WTC11 (cell line): ENCODE measurements at regions not wholly inside any gene's neighbourhood (a gene's known extent, or its start where the extent isn't known, plus 50 kb on each side); places are given as distances from the start of the nearest gene placed in this dataset.

ENCODE experiments used
- ATAC-seq: fragments of 200-7000 bp; cut with Tn5 transposase; 2 replicates; pipeline ENCODE4 v1.10.0; 2021; ENCODE audit warnings: mild to moderate bottlenecking, moderate library complexity
- CTCF ChIA-PET: fragments of 300-600 bp; sonication (Branson Sonifier 250); formaldehyde crosslinking; loops from one replicate; lab custom pipeline; 2021; ENCODE audit warnings: antibody characterized with exemption; lab: Charles Lee
- POLR2A ChIA-PET: fragments of 350-600 bp; sonication (Branson Sonifier 250); formaldehyde crosslinking; loops from one replicate; lab custom pipeline; 2021; ENCODE audit warnings: antibody characterized with exemption; lab: Charles Lee
- DNase-seq: peaks from one replicate; pipeline ENCODE4 v3.0.0; 2021; ENCODE audit warnings: low spot score
- H3K27ac Mint-ChIP-seq: 2 replicates; pipeline ENCODE4 v1.8.0; 2021; ENCODE audit warnings: mixed read lengths
- H3K27me3 Mint-ChIP-seq: 2 replicates; pipeline ENCODE4 v1.8.0; 2021; ENCODE audit warnings: low read depth, mild to moderate bottlenecking, moderate library complexity, mixed read lengths
- H3K36me3 Mint-ChIP-seq: 2 replicates; pipeline ENCODE4 v1.8.0; 2021; ENCODE audit warnings: mixed read lengths
- H3K4me1 Mint-ChIP-seq: 2 replicates; pipeline ENCODE4 v1.8.0; 2022; ENCODE audit warnings: mixed read lengths
- H3K4me3 Mint-ChIP-seq: 2 replicates; pipeline ENCODE4 v1.8.0; 2021; ENCODE audit warnings: mild to moderate bottlenecking, moderate library complexity, mixed read lengths
- H3K9me3 Mint-ChIP-seq: 2 replicates; pipeline ENCODE4 v1.8.0; 2021; ENCODE audit warnings: mixed read lengths
- CBFB ChIP-seq: sonication (generic); formaldehyde crosslinking; IDR thresholded peaks from 2 replicates; pipeline ENCODE4 v1.8.1; 2022; ENCODE audit warnings: mild to moderate bottlenecking, low read depth, missing genetic modification reagents
- ELF4 ChIP-seq: sonication (generic); formaldehyde crosslinking; IDR thresholded peaks from 2 replicates; pipeline ENCODE4 v1.8.1; 2022; ENCODE audit warnings: low read depth, mild to moderate bottlenecking, moderate library complexity, missing genetic modification reagents
- FOXP1 ChIP-seq: sonication (generic); formaldehyde crosslinking; IDR thresholded peaks from 2 replicates; pipeline ENCODE4 v1.8.0; 2022; ENCODE audit warnings: missing genetic modification reagents, mild to moderate bottlenecking, moderate library complexity, borderline replicate concordance
- NFE2L1 ChIP-seq: sonication (generic); formaldehyde crosslinking; IDR thresholded peaks from 2 replicates; pipeline ENCODE4 v1.8.1; 2023; ENCODE audit warnings: missing genetic modification reagents
- NR2C2 ChIP-seq: sonication (generic); formaldehyde crosslinking; IDR thresholded peaks from 2 replicates; pipeline ENCODE4 v1.8.0; 2022; ENCODE audit warnings: mild to moderate bottlenecking, missing genetic modification reagents
- OVOL2 ChIP-seq: fragments of 250-450 bp; sonication (Bioruptor Pico); IDR thresholded peaks from 2 replicates; pipeline ENCODE4 v1.9.0; 2021; ENCODE audit warnings: mild to moderate bottlenecking, borderline replicate concordance
- SOX15 ChIP-seq: fragments of 250-450 bp; sonication (Bioruptor Pico); IDR thresholded peaks from 2 replicates; pipeline ENCODE4 v1.9.0; 2021; ENCODE audit warnings: mild to moderate bottlenecking
- ZNF219 ChIP-seq: sonication (generic); formaldehyde crosslinking; IDR thresholded peaks from 2 replicates; pipeline ENCODE4 v1.8.0; 2023; ENCODE audit warnings: missing genetic modification reagents, mild to moderate bottlenecking, borderline replicate concordance
- ZNF317 ChIP-seq: sonication (generic); formaldehyde crosslinking; IDR thresholded peaks from 2 replicates; pipeline ENCODE4 v1.8.1; 2023; ENCODE audit warnings: low read depth, mild to moderate bottlenecking, moderate library complexity, missing genetic modification reagents, borderline replicate concordance
- ZNF423 ChIP-seq: fragments of 250-450 bp; sonication (Bioruptor Pico); IDR thresholded peaks from 2 replicates; pipeline ENCODE4 v2.1.2; 2022; ENCODE audit warnings: mild to moderate bottlenecking, moderate library complexity
- TF ChIP-seq, protein P1 (sequence below): sonication (generic); formaldehyde crosslinking; IDR thresholded peaks from 2 replicates; pipeline ENCODE4 v1.8.0; 2023; ENCODE audit warnings: mild to moderate bottlenecking, missing genetic modification reagents
- TF ChIP-seq, protein P2 (sequence below): sonication (generic); formaldehyde crosslinking; IDR thresholded peaks from 2 replicates; pipeline ENCODE4 v1.8.1; 2023; ENCODE audit warnings: mild to moderate bottlenecking, missing genetic modification reagents, moderate library complexity
- TF ChIP-seq, protein P3 (sequence below): sonication (generic); formaldehyde crosslinking; conservative IDR thresholded peaks from 2 replicates; pipeline ENCODE4 v1.8.1; 2022; ENCODE audit warnings: mild to moderate bottlenecking, missing genetic modification reagents
- TF ChIP-seq, protein P4 (sequence below): sonication (generic); formaldehyde crosslinking; IDR thresholded peaks from 2 replicates; pipeline ENCODE4 v1.8.0; 2023; ENCODE audit warnings: missing genetic modification reagents, mild to moderate bottlenecking, borderline replicate concordance
- TF ChIP-seq, protein P5 (sequence below): sonication (generic); formaldehyde crosslinking; IDR thresholded peaks from 2 replicates; pipeline ENCODE4 v1.8.1; 2022; ENCODE audit warnings: missing genetic modification reagents, borderline replicate concordance
- TF ChIP-seq, protein P6 (sequence below): fragments of 250-450 bp; sonication (Bioruptor Pico); IDR thresholded peaks from 2 replicates; pipeline ENCODE4 v1.8.0; 2021; ENCODE audit warnings: mild to moderate bottlenecking
- TF ChIP-seq, protein P7 (sequence below): sonication (generic); formaldehyde crosslinking; IDR thresholded peaks from 2 replicates; pipeline ENCODE4 v1.8.1; 2022; ENCODE audit warnings: low read depth, missing genetic modification reagents, borderline replicate concordance
- TF ChIP-seq, protein P8 (sequence below): sonication (generic); formaldehyde crosslinking; IDR thresholded peaks from 2 replicates; pipeline ENCODE4 v1.8.1; 2022; ENCODE audit warnings: low read depth, mild to moderate bottlenecking, moderate library complexity, missing genetic modification reagents, borderline replicate concordance

DNA sequence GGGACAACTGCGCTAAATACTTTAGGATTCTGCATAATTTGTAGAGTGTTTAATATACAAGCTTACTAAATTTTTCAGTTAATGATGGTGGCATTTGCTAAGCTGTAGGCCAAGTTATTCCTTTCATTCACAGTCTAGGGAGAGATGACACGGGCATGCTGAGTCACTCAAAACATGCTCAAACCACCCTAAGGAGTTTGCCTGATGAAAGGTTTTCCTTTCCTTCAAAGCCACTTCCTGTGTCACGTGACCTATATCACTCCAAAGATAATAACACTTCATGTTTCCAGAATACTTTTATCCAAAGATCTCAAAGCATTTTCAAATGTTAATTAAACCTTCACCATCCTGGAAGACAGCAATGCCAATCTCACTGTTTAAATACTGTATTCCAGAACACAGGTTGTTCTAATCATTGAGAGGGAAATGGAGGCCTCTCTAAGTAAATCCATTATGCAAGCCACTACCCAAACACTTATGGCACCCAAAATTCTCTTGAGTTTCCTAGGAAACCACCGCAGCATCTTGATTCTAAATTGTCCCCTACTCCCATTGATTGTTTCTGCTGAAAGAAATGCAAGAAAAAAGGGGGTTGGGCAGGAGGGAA, 207.0 kb upstream of the CDKN3 start (continued):
- TF ChIP-seq, protein P1, sequence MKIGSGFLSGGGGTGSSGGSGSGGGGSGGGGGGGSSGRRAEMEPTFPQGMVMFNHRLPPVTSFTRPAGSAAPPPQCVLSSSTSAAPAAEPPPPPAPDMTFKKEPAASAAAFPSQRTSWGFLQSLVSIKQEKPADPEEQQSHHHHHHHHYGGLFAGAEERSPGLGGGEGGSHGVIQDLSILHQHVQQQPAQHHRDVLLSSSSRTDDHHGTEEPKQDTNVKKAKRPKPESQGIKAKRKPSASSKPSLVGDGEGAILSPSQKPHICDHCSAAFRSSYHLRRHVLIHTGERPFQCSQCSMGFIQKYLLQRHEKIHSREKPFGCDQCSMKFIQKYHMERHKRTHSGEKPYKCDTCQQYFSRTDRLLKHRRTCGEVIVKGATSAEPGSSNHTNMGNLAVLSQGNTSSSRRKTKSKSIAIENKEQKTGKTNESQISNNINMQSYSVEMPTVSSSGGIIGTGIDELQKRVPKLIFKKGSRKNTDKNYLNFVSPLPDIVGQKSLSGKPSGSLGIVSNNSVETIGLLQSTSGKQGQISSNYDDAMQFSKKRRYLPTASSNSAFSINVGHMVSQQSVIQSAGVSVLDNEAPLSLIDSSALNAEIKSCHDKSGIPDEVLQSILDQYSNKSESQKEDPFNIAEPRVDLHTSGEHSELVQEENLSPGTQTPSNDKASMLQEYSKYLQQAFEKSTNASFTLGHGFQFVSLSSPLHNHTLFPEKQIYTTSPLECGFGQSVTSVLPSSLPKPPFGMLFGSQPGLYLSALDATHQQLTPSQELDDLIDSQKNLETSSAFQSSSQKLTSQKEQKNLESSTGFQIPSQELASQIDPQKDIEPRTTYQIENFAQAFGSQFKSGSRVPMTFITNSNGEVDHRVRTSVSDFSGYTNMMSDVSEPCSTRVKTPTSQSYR: no peak
- TF ChIP-seq ZNF219 (CRISPR knock-in tag) (no peak), ZNF317 (CRISPR knock-in tag) (no peak), CBFB (CRISPR knock-in tag) (no peak)
- TF ChIP-seq, protein P2, sequence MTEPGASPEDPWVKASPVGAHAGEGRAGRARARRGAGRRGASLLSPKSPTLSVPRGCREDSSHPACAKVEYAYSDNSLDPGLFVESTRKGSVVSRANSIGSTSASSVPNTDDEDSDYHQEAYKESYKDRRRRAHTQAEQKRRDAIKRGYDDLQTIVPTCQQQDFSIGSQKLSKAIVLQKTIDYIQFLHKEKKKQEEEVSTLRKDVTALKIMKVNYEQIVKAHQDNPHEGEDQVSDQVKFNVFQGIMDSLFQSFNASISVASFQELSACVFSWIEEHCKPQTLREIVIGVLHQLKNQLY (CRISPR knock-in tag): no peak

DNA sequence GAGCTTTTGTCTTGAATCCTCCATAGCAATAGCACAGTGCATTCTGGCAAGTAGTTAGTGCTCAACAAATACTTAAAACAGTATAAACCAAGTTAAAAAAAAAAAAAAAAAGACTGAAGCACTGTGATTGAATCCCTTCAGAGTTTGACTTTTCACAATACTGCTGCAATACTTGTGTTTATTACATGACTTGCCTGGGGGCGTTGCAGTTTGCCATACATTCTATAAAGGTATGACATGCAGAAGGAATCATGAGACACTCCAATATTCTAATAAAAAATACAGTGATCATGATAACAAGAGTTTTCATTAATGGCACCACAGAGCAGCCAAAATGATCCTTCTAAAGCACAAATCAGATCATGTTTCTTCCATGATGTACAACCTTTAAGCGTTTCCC, 205.0 kb upstream of the CDKN3 start:
- ATAC-seq (no peak), DNase-seq (no peak)
- Mint-ChIP-seq H3K4me3 (no peak overlapping the region), H3K4me1 (peaks cover 16% of the 10 kb centered on the region), H3K36me3 (no peaks in the 10 kb centered on the region), H3K27me3 (peaks cover 4% of the 10 kb centered on the region), H3K9me3 (no peaks in the 10 kb centered on the region), H3K27ac (no peak overlapping the region)
- ChIA-PET POLR2A (no interaction called here), CTCF (no interaction called here)
- TF ChIP-seq, protein P3, sequence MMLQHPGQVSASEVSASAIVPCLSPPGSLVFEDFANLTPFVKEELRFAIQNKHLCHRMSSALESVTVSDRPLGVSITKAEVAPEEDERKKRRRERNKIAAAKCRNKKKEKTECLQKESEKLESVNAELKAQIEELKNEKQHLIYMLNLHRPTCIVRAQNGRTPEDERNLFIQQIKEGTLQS: no peak
- TF ChIP-seq SOX15 (CRISPR knock-in tag) (no peak), ELF4 (CRISPR knock-in tag) (no peak), OVOL2 (no peak), NR2C2 (CRISPR knock-in tag) (no peak), ZNF423 (CRISPR knock-in tag) (no peak), NFE2L1 (CRISPR knock-in tag) (no peak), FOXP1 (no peak)
- TF ChIP-seq, protein P4, sequence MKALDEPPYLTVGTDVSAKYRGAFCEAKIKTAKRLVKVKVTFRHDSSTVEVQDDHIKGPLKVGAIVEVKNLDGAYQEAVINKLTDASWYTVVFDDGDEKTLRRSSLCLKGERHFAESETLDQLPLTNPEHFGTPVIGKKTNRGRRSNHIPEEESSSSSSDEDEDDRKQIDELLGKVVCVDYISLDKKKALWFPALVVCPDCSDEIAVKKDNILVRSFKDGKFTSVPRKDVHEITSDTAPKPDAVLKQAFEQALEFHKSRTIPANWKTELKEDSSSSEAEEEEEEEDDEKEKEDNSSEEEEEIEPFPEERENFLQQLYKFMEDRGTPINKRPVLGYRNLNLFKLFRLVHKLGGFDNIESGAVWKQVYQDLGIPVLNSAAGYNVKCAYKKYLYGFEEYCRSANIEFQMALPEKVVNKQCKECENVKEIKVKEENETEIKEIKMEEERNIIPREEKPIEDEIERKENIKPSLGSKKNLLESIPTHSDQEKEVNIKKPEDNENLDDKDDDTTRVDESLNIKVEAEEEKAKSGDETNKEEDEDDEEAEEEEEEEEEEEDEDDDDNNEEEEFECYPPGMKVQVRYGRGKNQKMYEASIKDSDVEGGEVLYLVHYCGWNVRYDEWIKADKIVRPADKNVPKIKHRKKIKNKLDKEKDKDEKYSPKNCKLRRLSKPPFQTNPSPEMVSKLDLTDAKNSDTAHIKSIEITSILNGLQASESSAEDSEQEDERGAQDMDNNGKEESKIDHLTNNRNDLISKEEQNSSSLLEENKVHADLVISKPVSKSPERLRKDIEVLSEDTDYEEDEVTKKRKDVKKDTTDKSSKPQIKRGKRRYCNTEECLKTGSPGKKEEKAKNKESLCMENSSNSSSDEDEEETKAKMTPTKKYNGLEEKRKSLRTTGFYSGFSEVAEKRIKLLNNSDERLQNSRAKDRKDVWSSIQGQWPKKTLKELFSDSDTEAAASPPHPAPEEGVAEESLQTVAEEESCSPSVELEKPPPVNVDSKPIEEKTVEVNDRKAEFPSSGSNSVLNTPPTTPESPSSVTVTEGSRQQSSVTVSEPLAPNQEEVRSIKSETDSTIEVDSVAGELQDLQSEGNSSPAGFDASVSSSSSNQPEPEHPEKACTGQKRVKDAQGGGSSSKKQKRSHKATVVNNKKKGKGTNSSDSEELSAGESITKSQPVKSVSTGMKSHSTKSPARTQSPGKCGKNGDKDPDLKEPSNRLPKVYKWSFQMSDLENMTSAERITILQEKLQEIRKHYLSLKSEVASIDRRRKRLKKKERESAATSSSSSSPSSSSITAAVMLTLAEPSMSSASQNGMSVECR: no peak
- TF ChIP-seq, protein P5, sequence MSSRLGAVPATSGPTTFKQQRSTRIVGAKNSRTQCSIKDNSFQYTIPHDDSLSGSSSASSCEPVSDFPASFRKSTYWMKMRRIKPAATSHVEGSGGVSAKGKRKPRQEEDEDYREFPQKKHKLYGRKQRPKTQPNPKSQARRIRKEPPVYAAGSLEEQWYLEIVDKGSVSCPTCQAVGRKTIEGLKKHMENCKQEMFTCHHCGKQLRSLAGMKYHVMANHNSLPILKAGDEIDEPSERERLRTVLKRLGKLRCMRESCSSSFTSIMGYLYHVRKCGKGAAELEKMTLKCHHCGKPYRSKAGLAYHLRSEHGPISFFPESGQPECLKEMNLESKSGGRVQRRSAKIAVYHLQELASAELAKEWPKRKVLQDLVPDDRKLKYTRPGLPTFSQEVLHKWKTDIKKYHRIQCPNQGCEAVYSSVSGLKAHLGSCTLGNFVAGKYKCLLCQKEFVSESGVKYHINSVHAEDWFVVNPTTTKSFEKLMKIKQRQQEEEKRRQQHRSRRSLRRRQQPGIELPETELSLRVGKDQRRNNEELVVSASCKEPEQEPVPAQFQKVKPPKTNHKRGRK (CRISPR knock-in tag): no peak
- TF ChIP-seq, protein P6, sequence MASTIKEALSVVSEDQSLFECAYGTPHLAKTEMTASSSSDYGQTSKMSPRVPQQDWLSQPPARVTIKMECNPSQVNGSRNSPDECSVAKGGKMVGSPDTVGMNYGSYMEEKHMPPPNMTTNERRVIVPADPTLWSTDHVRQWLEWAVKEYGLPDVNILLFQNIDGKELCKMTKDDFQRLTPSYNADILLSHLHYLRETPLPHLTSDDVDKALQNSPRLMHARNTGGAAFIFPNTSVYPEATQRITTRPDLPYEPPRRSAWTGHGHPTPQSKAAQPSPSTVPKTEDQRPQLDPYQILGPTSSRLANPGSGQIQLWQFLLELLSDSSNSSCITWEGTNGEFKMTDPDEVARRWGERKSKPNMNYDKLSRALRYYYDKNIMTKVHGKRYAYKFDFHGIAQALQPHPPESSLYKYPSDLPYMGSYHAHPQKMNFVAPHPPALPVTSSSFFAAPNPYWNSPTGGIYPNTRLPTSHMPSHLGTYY (CRISPR knock-in tag): no peak
- TF ChIP-seq, protein P7, sequence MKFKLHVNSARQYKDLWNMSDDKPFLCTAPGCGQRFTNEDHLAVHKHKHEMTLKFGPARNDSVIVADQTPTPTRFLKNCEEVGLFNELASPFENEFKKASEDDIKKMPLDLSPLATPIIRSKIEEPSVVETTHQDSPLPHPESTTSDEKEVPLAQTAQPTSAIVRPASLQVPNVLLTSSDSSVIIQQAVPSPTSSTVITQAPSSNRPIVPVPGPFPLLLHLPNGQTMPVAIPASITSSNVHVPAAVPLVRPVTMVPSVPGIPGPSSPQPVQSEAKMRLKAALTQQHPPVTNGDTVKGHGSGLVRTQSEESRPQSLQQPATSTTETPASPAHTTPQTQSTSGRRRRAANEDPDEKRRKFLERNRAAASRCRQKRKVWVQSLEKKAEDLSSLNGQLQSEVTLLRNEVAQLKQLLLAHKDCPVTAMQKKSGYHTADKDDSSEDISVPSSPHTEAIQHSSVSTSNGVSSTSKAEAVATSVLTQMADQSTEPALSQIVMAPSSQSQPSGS (CRISPR knock-in tag): no peak
- TF ChIP-seq, protein P8, sequence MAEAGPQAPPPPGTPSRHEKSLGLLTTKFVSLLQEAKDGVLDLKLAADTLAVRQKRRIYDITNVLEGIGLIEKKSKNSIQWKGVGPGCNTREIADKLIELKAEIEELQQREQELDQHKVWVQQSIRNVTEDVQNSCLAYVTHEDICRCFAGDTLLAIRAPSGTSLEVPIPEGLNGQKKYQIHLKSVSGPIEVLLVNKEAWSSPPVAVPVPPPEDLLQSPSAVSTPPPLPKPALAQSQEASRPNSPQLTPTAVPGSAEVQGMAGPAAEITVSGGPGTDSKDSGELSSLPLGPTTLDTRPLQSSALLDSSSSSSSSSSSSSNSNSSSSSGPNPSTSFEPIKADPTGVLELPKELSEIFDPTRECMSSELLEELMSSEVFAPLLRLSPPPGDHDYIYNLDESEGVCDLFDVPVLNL (CRISPR knock-in tag): no peak
